Suprapubic skin (tissue), 4 donors: ENCODE measurements at regions not wholly inside any gene's neighbourhood (a gene's known extent, or its start where the extent isn't known, plus 50 kb on each side); places are given as distances from the start of the nearest gene placed in this dataset.
A peak's percentile ranks its signal among the peaks of the same experiment; 100 is the strongest.

Experiments
- DNase-seq, 2 donors: peaks; one replicate each; pipeline ENCODE4 v3.0.0-alpha.2; 2019; ENCODE audit warnings: low spot score in 2 of 2
- H3K27ac ChIP-seq: fragments of 200-600 bp; sonication (generic); one replicate; pipeline ENCODE4 v1.5.1; 2019
- H3K27me3 ChIP-seq: fragments of 200-600 bp; sonication (generic); one replicate; pipeline ENCODE4 v1.5.1; 2019
- H3K36me3 ChIP-seq: fragments of 200-600 bp; sonication (generic); one replicate; pipeline ENCODE4 v1.5.1; 2019
- H3K4me1 ChIP-seq: fragments of 200-600 bp; sonication (generic); one replicate; pipeline ENCODE4 v1.5.1; 2019
- H3K4me3 ChIP-seq: fragments of 200-600 bp; sonication (generic); one replicate; pipeline ENCODE4 v1.5.1; 2019; ENCODE audit warnings: mild to moderate bottlenecking
- H3K9me3 ChIP-seq: fragments of 200-600 bp; sonication (generic); one replicate; pipeline ENCODE4 v1.5.1; 2019
- CTCF ChIP-seq, 2 donors: fragments of 200-600 bp in 1 of 2; fragments of 450-650 bp in 1 of 2; sonication (generic) in 1 of 2; IDR thresholded peaks; one replicate each; pipeline ENCODE4 v1.5.1; 2016 to 2019; ENCODE audit warnings: antibody characterized with exemption in 2 of 2, mild to moderate bottlenecking in 1 of 2, moderate library complexity in 1 of 2
- EP300 ChIP-seq: sonication (generic); formaldehyde crosslinking; IDR thresholded peaks from one replicate; pipeline ENCODE4 v1.6.1; 2017; ENCODE audit warnings: antibody characterized with exemption
- POLR2A ChIP-seq, 2 donors: fragments of 450-650 bp; IDR thresholded peaks; one replicate each; pipeline ENCODE4 v1.6.1; 2017; ENCODE audit warnings: antibody characterized with exemption in 2 of 2, mild to moderate bottlenecking in 2 of 2, moderate library complexity in 2 of 2
- POLR2AphosphoS5 ChIP-seq, 3 donors: sonication (generic); formaldehyde crosslinking; IDR thresholded peaks; one replicate each; pipeline ENCODE4 v1.6.1; 2017; ENCODE audit warnings: antibody characterized with exemption in 3 of 3
- WGBS: methylation state at CpG from one replicate; pipeline ENCODE4 v1.1.5; 2018; 5-methylcytosine and 5-hydroxymethylcytosine counted together

GRCh38 chr10:123570051-123570897, 95.9 kb upstream of the GPR26 start:
- no peaks in the 10 kb centered on the region for H3K4me1 ChIP-seq
- H3K9me3 ChIP-seq: no peaks in the 10 kb centered on the region
- no peak overlapping the region for H3K27ac ChIP-seq
- DNase-seq: peak in 1 of 2 donors; percentile 71
- no peaks in the 10 kb centered on the region for H3K36me3 ChIP-seq
- TF ChIP-seq CTCF (IDR thresholded peaks at IDR 0.05): no peak
- TF ChIP-seq POLR2A (IDR thresholded peaks at IDR 0.05): no peak
- TF ChIP-seq POLR2AphosphoS5 (IDR thresholded peaks at IDR 0.05): no peak
- no peak for TF ChIP-seq EP300
- no peak overlapping the region for H3K4me3 ChIP-seq
- 87% methylated on average over 17 of the region's 20 CpGs for WGBS
- H3K27me3 ChIP-seq: peaks cover 60% of the 10 kb centered on the region

GRCh38 chr10:123570898-123571515, 95.1 kb upstream of the GPR26 start:
- TF ChIP-seq EP300 (no peak), POLR2AphosphoS5 (IDR thresholded peaks at IDR 0.05) (no peak), CTCF (IDR thresholded peaks at IDR 0.05) (no peak), POLR2A (IDR thresholded peaks at IDR 0.05) (no peak)
- Histone ChIP-seq H3K36me3 (no peaks in the 10 kb centered on the region), H3K4me3 (no peak overlapping the region), H3K4me1 (no peaks in the 10 kb centered on the region), H3K27ac (no peak overlapping the region), H3K27me3 (peaks cover 56% of the 10 kb centered on the region), H3K9me3 (no peaks in the 10 kb centered on the region)
- WGBS: 61% methylated on average over 10 of the region's 12 CpGs
- DNase-seq: peak in 1 of 2 donors; percentile 68

DNA sequence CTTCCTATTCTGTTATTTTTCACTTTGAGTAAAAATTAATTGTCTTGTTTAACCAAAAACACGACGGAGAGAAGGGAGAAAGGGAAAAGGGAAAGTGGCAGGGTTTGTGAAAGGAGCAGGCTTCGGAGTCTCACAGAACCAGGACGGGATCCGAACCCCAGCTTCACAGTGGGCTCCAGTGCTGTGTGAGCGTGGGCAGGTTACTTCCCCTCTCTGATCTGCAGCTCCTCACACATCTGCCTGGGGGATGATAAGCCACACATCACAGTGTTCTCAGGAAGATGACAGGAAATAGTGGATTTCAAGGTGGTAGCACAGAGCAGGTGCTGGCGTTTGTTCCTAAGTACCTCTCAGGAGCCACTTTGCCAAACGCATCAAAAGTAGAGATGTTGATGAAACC, 94.2 kb upstream of the GPR26 start:
- WGBS: 66% methylated on average over 8 of the region's 8 CpGs
- peaks cover 53% of the 10 kb centered on the region for H3K27me3 ChIP-seq

DNA sequence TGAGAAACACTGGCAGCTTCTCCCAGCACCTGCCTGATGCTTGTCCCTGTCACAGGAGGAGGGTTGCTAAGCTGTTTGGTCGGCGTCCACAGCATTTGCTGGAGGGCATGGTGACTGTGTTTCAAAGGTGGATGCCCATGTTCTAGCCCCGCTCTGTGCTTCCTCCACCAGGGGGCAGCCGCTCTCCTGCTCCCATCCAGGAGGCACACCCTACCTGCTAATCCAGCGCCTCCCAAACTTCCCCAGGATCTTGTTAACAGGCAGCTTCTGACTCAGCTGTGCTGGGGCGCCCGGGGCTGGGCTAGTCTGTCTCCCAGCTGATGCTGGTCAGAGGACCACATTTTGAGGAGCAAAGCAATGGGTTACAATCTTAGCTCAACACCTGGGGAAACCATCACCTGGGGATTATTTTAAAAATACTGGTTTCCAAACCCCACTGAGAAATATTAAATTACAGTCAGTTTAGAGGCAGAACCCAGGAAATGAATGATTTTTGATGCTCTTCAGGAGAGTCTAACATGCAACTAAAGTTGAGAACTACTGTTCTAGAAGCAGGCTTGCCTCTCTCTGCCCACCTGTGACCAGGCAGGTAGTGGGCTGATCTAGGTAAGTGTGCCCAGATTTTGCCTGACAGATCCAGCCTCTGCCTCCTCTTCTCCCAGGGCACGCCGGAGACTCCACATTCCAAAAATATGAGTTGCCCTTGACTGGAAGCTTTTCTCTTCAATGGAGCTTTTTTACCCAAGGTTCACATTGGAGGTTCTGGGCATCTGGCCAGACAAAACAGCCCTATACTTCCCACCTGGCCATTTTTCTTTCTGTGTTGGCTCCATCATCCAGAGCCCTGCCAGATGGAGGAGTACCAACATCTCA, 92.7 kb upstream of the GPR26 start:
- peak in 1 of 2 donors; percentile 69 for DNase-seq
- Histone ChIP-seq H3K4me1 (no peaks in the 10 kb centered on the region), H3K27ac (no peak overlapping the region), H3K36me3 (no peaks in the 10 kb centered on the region), H3K9me3 (no peaks in the 10 kb centered on the region), H3K27me3 (peaks cover 48% of the 10 kb centered on the region), H3K4me3 (no peak overlapping the region)
- WGBS: 37% methylated on average over 3 of the region's 9 CpGs
- peak in 1 of 2 donors; percentile 75 for TF ChIP-seq CTCF (IDR thresholded peaks at IDR 0.05)
- TF ChIP-seq EP300: no peak

More for the DNA sequence above, 94.2 kb upstream of the GPR26 start:
- no peaks in the 10 kb centered on the region for H3K4me1 ChIP-seq
- no peak overlapping the region for H3K4me3 ChIP-seq
- no peak for DNase-seq
- no peaks in the 10 kb centered on the region for H3K36me3 ChIP-seq
- H3K9me3 ChIP-seq: no peaks in the 10 kb centered on the region
- H3K27ac ChIP-seq: no peak overlapping the region
- TF ChIP-seq CTCF (IDR thresholded peaks at IDR 0.05): no peak
- TF ChIP-seq POLR2A (IDR thresholded peaks at IDR 0.05): no peak
- TF ChIP-seq EP300: no peak
- TF ChIP-seq POLR2AphosphoS5 (IDR thresholded peaks at IDR 0.05): no peak
